ENCODE measurements at regions not wholly inside any gene's neighbourhood (a gene's known extent, or its start where the extent isn't known, plus 50 kb on each side); places are given as distances from the start of the nearest gene placed in this dataset.

GRCh38 chr16:79947771-79948170 is 347.2 kb upstream of the MAF start:
- no peak for TF ChIP-seq CTCF (IDR thresholded peaks at IDR 0.05)
- TF ChIP-seq POLR2A (IDR thresholded peaks at IDR 0.05): no peak
